VCaP (cell line): ENCODE measurements at regions not wholly inside any gene's neighbourhood (a gene's known extent, or its start where the extent isn't known, plus 50 kb on each side); places are given as distances from the start of the nearest gene placed in this dataset.

Experiments used
- H3K27ac ChIP-seq: fragments of 450-650 bp; 2 replicates; pipeline ENCODE4 v1.5.1; 2017
- TF ChIP-seq, protein P1 (sequence below): fragments of 450-650 bp; conservative IDR thresholded peaks from 2 replicates; pipeline ENCODE4 v1.5.1; 2017; ENCODE audit warnings: mild to moderate bottlenecking, moderate library complexity

DNA sequence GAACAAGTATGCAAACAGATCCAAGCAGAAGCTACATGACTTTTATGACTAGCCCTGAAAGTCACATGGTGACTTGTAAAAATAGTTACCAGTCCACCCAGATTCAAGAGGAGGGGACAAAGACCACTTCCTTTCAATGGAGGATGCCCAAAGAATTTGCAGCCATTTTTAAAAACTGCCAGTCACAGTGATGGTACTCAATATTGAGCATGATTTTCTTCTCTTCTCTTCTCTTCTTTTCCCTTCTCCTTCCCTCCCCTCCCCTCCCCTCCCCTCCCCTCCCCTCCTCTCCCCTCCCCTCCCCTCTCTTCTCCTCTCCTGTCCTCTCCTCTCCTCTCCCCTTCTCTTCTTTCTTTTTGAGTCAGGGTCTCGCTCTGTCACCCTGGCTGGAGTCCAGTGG, 286.9 kb downstream of the PARP8 start:
- H3K27ac ChIP-seq = no peak overlapping the region
- TF ChIP-seq, protein P1, sequence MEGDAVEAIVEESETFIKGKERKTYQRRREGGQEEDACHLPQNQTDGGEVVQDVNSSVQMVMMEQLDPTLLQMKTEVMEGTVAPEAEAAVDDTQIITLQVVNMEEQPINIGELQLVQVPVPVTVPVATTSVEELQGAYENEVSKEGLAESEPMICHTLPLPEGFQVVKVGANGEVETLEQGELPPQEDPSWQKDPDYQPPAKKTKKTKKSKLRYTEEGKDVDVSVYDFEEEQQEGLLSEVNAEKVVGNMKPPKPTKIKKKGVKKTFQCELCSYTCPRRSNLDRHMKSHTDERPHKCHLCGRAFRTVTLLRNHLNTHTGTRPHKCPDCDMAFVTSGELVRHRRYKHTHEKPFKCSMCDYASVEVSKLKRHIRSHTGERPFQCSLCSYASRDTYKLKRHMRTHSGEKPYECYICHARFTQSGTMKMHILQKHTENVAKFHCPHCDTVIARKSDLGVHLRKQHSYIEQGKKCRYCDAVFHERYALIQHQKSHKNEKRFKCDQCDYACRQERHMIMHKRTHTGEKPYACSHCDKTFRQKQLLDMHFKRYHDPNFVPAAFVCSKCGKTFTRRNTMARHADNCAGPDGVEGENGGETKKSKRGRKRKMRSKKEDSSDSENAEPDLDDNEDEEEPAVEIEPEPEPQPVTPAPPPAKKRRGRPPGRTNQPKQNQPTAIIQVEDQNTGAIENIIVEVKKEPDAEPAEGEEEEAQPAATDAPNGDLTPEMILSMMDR = no peak

- H3K27ac ChIP-seq = peak overlapping the region; percentile 29
- TF ChIP-seq, protein P1 = peak; percentile 64
Observed at GRCh38 chr5:50958852-50959457, 292.5 kb downstream of the PARP8 start.

GRCh38 chr5:50962934-50963872, 296.8 kb downstream of the PARP8 start:
- H3K27ac ChIP-seq = peak overlapping the region; percentile 30; the same call in 1 of the 2 replicates
- TF ChIP-seq, protein P1 = peak; percentile 87

- no peak overlapping the region for H3K27ac ChIP-seq
- TF ChIP-seq, protein P1 = no peak
Observed at GRCh38 chr5:50963971-50964745, 297.7 kb downstream of the PARP8 start.

- TF ChIP-seq, protein P1 = no peak
- no peak overlapping the region for H3K27ac ChIP-seq
Observed at GRCh38 chr5:50964746-50965653, 298.6 kb downstream of the PARP8 start.

- H3K27ac ChIP-seq = no peak overlapping the region
- TF ChIP-seq, protein P1 = no peak
Observed at GRCh38 chr5:50965654-50966375, 299.4 kb downstream of the PARP8 start.
